ENCODE measurements at regions not wholly inside any gene's neighbourhood (a gene's known extent, or its start where the extent isn't known, plus 50 kb on each side); places are given as distances from the start of the nearest gene placed in this dataset.

GRCh38 chr14:92252323-92252722 lies 70.6 kb upstream of the SLC24A4 start:
- no peaks in the 10 kb centered on the region for H3K36me3 ChIP-seq (ENCODE audit: control insufficient read depth in 2 of 2, extremely low read depth in 1 of 2, insufficient read depth in 2 of 2, low read length in 2 of 2)
- dilution Hi-C loops (cut with MboI; ENCODE audit: extremely low pct_ligation_motif_present, low sequenced_read_pairs): no loop called here
- H3K9ac ChIP-seq (ENCODE audit: control insufficient read depth, extremely low read depth, insufficient read depth, low read length): no peak overlapping the region
- no peak overlapping the region for H2AFZ ChIP-seq (ENCODE audit: control insufficient read depth, low read length)
- no peak overlapping the region for H3K4me3 ChIP-seq (ENCODE audit: control insufficient read depth in 2 of 3, extremely low read depth in 1 of 3, insufficient read depth in 2 of 3, low read depth in 1 of 3, low read length in 3 of 3)
- TF ChIP-seq CTCF (optimal IDR thresholded peaks at IDR 0.05 in 1 of 3, IDR thresholded peaks at IDR 0.05 in 1 of 3, conservative IDR thresholded peaks at IDR 0.05 in 1 of 3; ENCODE audit: extremely low read depth in 1 of 3, insufficient read depth in 2 of 3, low read length in 3 of 3) (no peak), EZH2 (IDR thresholded peaks at IDR 0.05; ENCODE audit: low read length) (peak; percentile 32)
- FAIRE-seq: no peak
- H3K27me3 ChIP-seq (ENCODE audit: control insufficient read depth, extremely low read depth, insufficient read depth, low read length): peaks cover 44% of the 10 kb centered on the region
- no peaks in the 10 kb centered on the region for H3K9me3 ChIP-seq (ENCODE audit: control insufficient read depth, low read depth, low read length)
- H3K27ac ChIP-seq (ENCODE audit: control insufficient read depth, insufficient read depth, low read length): no peak overlapping the region
- no peaks in the 10 kb centered on the region for H3K4me1 ChIP-seq (ENCODE audit: control insufficient read depth, extremely low read depth, insufficient read depth, low read length)
- H4K20me1 ChIP-seq (ENCODE audit: control insufficient read depth, extremely low read depth, insufficient read depth, low read length): no peaks in the 10 kb centered on the region
- DNase-seq (ENCODE audit: low read depth, low spot score): no peak
- H3K9me1 ChIP-seq (ENCODE audit: control insufficient read depth, extremely low read depth, insufficient read depth, low read length): no peaks in the 10 kb centered on the region
- H3K79me2 ChIP-seq (ENCODE audit: control insufficient read depth, insufficient read depth, low read length): no peaks in the 10 kb centered on the region
- H3K4me2 ChIP-seq (ENCODE audit: control insufficient read depth, extremely low read depth, insufficient read depth, low read depth, low read length): no peak overlapping the region

GRCh38 chr14:92253381-92253894 lies 69.5 kb upstream of the SLC24A4 start:
- peak in 1 of 3 experiments; percentile 26 for TF ChIP-seq CTCF (optimal IDR thresholded peaks at IDR 0.05 in 1 of 3, IDR thresholded peaks at IDR 0.05 in 1 of 3, conservative IDR thresholded peaks at IDR 0.05 in 1 of 3; ENCODE audit: extremely low read depth in 1 of 3, insufficient read depth in 2 of 3, low read length in 3 of 3)
- peak; percentile 87 for TF ChIP-seq EZH2 (IDR thresholded peaks at IDR 0.05; ENCODE audit: low read length)
- H3K27ac ChIP-seq (ENCODE audit: control insufficient read depth, insufficient read depth, low read length): no peak overlapping the region
- H3K4me3 ChIP-seq (ENCODE audit: control insufficient read depth in 2 of 3, extremely low read depth in 1 of 3, insufficient read depth in 2 of 3, low read depth in 1 of 3, low read length in 3 of 3): no peak overlapping the region
- no peaks in the 10 kb centered on the region for H3K9me1 ChIP-seq (ENCODE audit: control insufficient read depth, extremely low read depth, insufficient read depth, low read length)
- no peaks in the 10 kb centered on the region for H3K36me3 ChIP-seq (ENCODE audit: control insufficient read depth in 2 of 2, extremely low read depth in 1 of 2, insufficient read depth in 2 of 2, low read length in 2 of 2)
- DNase-seq (ENCODE audit: low read depth, low spot score) (no peak), FAIRE-seq (no peak)
- no peaks in the 10 kb centered on the region for H3K4me1 ChIP-seq (ENCODE audit: control insufficient read depth, extremely low read depth, insufficient read depth, low read length)
- H4K20me1 ChIP-seq (ENCODE audit: control insufficient read depth, extremely low read depth, insufficient read depth, low read length): no peaks in the 10 kb centered on the region
- H2AFZ ChIP-seq (ENCODE audit: control insufficient read depth, low read length): no peak overlapping the region
- H3K9ac ChIP-seq (ENCODE audit: control insufficient read depth, extremely low read depth, insufficient read depth, low read length): no peak overlapping the region
- no peaks in the 10 kb centered on the region for H3K9me3 ChIP-seq (ENCODE audit: control insufficient read depth, low read depth, low read length)
- peaks cover 44% of the 10 kb centered on the region for H3K27me3 ChIP-seq (ENCODE audit: control insufficient read depth, extremely low read depth, insufficient read depth, low read length)
- no peak overlapping the region for H3K4me2 ChIP-seq (ENCODE audit: control insufficient read depth, extremely low read depth, insufficient read depth, low read depth, low read length)
- dilution Hi-C loops (cut with MboI; ENCODE audit: extremely low pct_ligation_motif_present, low sequenced_read_pairs): no loop called here
- H3K79me2 ChIP-seq (ENCODE audit: control insufficient read depth, insufficient read depth, low read length): no peaks in the 10 kb centered on the region
